ENCODE measurements at regions not wholly inside any gene's neighbourhood (a gene's known extent, or its start where the extent isn't known, plus 50 kb on each side); places are given as distances from the start of the nearest gene placed in this dataset.

DNA sequence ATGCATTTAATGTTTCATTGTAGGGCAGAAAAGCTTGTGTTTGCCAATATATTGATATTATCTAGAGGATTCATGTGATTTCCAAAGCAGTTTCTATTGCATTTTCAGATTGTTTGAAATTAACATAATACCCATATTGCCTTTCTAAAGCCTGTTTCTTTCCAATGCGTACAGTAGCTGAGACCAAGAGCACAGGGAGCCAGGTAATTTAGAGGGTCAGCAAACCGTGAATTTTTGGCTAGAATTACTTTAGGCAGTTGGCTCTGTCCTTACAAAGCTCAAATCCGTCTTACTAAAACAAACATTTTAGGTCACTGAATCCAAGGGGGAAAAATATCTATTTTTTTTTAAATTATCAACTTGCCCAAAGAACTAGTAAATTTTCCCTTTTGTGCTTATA, 604.9 kb upstream of the ADARB2 start:
- TF ChIP-seq CTCF (conservative IDR thresholded peaks at IDR 0.05) (no peak), ZFX (IDR thresholded peaks at IDR 0.05) (no peak)

Data from C4-2B (cell line).